Activated CD4-positive, CD25-positive, alpha-beta regulatory T cell treated with anti-CD3 and anti-CD28 coated beads, Interleukin-2, amount 50 U/mL, for 72 hours (primary cell): ENCODE measurements at regions not wholly inside any gene's neighbourhood (a gene's known extent, or its start where the extent isn't known, plus 50 kb on each side); places are given as distances from the start of the nearest gene placed in this dataset.
"Not testable (repeated sequence)": the region's sequence is repeated elsewhere in the genome, so short reads cannot be mapped to it uniquely, and the experiment has no call there.

Experiments
- DNase-seq: peaks from one replicate; pipeline ENCODE4 v3.0.0; 2021

- DNase-seq, result no peak
These were observed 922.8 kb upstream of the GJE1 start for GRCh38 chr6:141209890-141210289.

- no peak for DNase-seq
These were observed 924.6 kb upstream of the GJE1 start for GRCh38 chr6:141208101-141208500.

- no peak for DNase-seq
These were observed 928.7 kb upstream of the GJE1 start for GRCh38 chr6:141203902-141204575.

GRCh38 chr6:141202626-141203025, 930.1 kb upstream of the GJE1 start:
- no peak for DNase-seq

- no peak for DNase-seq
These were observed 933.7 kb upstream of the GJE1 start for GRCh38 chr6:141199074-141199473.

- DNase-seq, result no peak
These were observed 937.4 kb upstream of the GJE1 start for GRCh38 chr6:141195251-141195832.

- no peak for DNase-seq
These were observed 949.4 kb upstream of the GJE1 start for GRCh38 chr6:141183368-141183767.

GRCh38 chr6:141175458-141175857, 957.3 kb upstream of the GJE1 start:
- DNase-seq, result not testable (repeated sequence)

- DNase-seq, result no peak
These were observed 957.8 kb upstream of the GJE1 start for GRCh38 chr6:141174932-141175331.

- no peak for DNase-seq
These were observed 959.2 kb upstream of the GJE1 start for GRCh38 chr6:141173529-141173928.

- no peak for DNase-seq
These were observed 963.3 kb upstream of the GJE1 start for GRCh38 chr6:141169419-141169818.

GRCh38 chr6:141167945-141168344, 964.8 kb upstream of the GJE1 start:
- DNase-seq, result no peak

GRCh38 chr6:141165002-141165665, 967.6 kb upstream of the GJE1 start:
- DNase-seq, result no peak

- no peak for DNase-seq
These were observed 968.5 kb upstream of the GJE1 start for GRCh38 chr6:141164042-141164743.

- DNase-seq, result no peak
These were observed 969.6 kb upstream of the GJE1 start for GRCh38 chr6:141163107-141163506.

- DNase-seq, result no peak
These were observed 974.0 kb upstream of the GJE1 start for GRCh38 chr6:141158740-141159139.

- DNase-seq, result no peak
These were observed 979.2 kb upstream of the GJE1 start for GRCh38 chr6:141153563-141153962.

GRCh38 chr6:141152951-141153350, 979.8 kb upstream of the GJE1 start:
- no peak for DNase-seq

- no peak for DNase-seq
These were observed 980.9 kb upstream of the GJE1 start for GRCh38 chr6:141151710-141152417.

- no peak for DNase-seq
These were observed 990.9 kb upstream of the GJE1 start for GRCh38 chr6:141141870-141142269.

GRCh38 chr6:141140905-141141304, 991.8 kb upstream of the GJE1 start:
- DNase-seq, result no peak

GRCh38 chr6:141139461-141139860, 993.3 kb upstream of the GJE1 start:
- no peak for DNase-seq

- no peak for DNase-seq
These were observed 998.0 kb upstream of the GJE1 start for GRCh38 chr6:141134723-141135122.
